ENCODE measurements at regions not wholly inside any gene's neighbourhood (a gene's known extent, or its start where the extent isn't known, plus 50 kb on each side); places are given as distances from the start of the nearest gene placed in this dataset.

- H3K36me3 Mint-ChIP-seq (ENCODE audit: low read depth, unreplicated experiment) = no peaks in the 10 kb centered on the region
- no peaks in the 10 kb centered on the region for H3K4me1 ChIP-seq (ENCODE audit: insufficient read depth, low read length)
- H3K27ac Mint-ChIP-seq (ENCODE audit: unreplicated experiment) = no peak overlapping the region
- FAIRE-seq (no peak), DNase-seq (ENCODE audit: low read depth) (no peak)
- H3K36me3 ChIP-seq (ENCODE audit: insufficient read depth, low read length) = no peaks in the 10 kb centered on the region
- peaks cover 3% of the 10 kb centered on the region for H3K9me3 Mint-ChIP-seq (ENCODE audit: unreplicated experiment)
- H3K4me1 Mint-ChIP-seq (ENCODE audit: low read depth, unreplicated experiment) = no peaks in the 10 kb centered on the region
- no peak overlapping the region for H3K4me3 Mint-ChIP-seq (ENCODE audit: unreplicated experiment)
- no peak overlapping the region for H3K4me3 ChIP-seq (ENCODE audit: insufficient read depth, low read depth, low read length)
- H2AFZ ChIP-seq (ENCODE audit: low read depth, low read length) = no peak overlapping the region
- no peaks in the 10 kb centered on the region for H4K20me1 ChIP-seq (ENCODE audit: insufficient read depth, low read length)
- H3K27me3 Mint-ChIP-seq (ENCODE audit: low read depth, unreplicated experiment) = no peaks in the 10 kb centered on the region
- H3K9me3 ChIP-seq (ENCODE audit: insufficient read depth, low read depth, low read length) = no peaks in the 10 kb centered on the region
- H3K9ac ChIP-seq (ENCODE audit: low read length) = no peak overlapping the region
- H3K27me3 ChIP-seq (ENCODE audit: insufficient read depth, low read length) = no peaks in the 10 kb centered on the region
- H3K79me2 ChIP-seq (ENCODE audit: insufficient read depth, low read length) = no peaks in the 10 kb centered on the region
- no peak overlapping the region for H3K4me2 ChIP-seq (ENCODE audit: low read length)
- H3K27ac ChIP-seq (ENCODE audit: low read depth, low read length) = no peak overlapping the region
- TF ChIP-seq EZH2 (IDR thresholded peaks at IDR 0.05; ENCODE audit: insufficient read depth, low read length) = no peak
- TF ChIP-seq, protein P1, sequence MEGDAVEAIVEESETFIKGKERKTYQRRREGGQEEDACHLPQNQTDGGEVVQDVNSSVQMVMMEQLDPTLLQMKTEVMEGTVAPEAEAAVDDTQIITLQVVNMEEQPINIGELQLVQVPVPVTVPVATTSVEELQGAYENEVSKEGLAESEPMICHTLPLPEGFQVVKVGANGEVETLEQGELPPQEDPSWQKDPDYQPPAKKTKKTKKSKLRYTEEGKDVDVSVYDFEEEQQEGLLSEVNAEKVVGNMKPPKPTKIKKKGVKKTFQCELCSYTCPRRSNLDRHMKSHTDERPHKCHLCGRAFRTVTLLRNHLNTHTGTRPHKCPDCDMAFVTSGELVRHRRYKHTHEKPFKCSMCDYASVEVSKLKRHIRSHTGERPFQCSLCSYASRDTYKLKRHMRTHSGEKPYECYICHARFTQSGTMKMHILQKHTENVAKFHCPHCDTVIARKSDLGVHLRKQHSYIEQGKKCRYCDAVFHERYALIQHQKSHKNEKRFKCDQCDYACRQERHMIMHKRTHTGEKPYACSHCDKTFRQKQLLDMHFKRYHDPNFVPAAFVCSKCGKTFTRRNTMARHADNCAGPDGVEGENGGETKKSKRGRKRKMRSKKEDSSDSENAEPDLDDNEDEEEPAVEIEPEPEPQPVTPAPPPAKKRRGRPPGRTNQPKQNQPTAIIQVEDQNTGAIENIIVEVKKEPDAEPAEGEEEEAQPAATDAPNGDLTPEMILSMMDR (IDR thresholded peaks at IDR 0.05; ENCODE audit: insufficient read depth, low read depth, low read length) = no peak
These were observed 59.0 kb upstream of the AGTR2 start for GRCh38 chrX:116111497-116111896.

- Histone ChIP-seq H3K4me3 (ENCODE audit: insufficient read depth, low read depth, low read length) (no peak overlapping the region), H2AFZ (ENCODE audit: low read depth, low read length) (no peak overlapping the region), H3K9me3 (ENCODE audit: insufficient read depth, low read depth, low read length) (no peaks in the 10 kb centered on the region), H3K9ac (ENCODE audit: low read length) (no peak overlapping the region), H3K4me1 (ENCODE audit: insufficient read depth, low read length) (no peaks in the 10 kb centered on the region), H3K27ac (ENCODE audit: low read depth, low read length) (no peak overlapping the region), H3K27me3 (ENCODE audit: insufficient read depth, low read length) (no peaks in the 10 kb centered on the region), H3K4me2 (ENCODE audit: low read length) (no peak overlapping the region), H3K79me2 (ENCODE audit: insufficient read depth, low read length) (no peaks in the 10 kb centered on the region), H3K36me3 (ENCODE audit: insufficient read depth, low read length) (no peaks in the 10 kb centered on the region), H4K20me1 (ENCODE audit: insufficient read depth, low read length) (no peaks in the 10 kb centered on the region)
- Mint-ChIP-seq H3K4me1 (ENCODE audit: low read depth, unreplicated experiment) (no peaks in the 10 kb centered on the region), H3K4me3 (ENCODE audit: unreplicated experiment) (no peak overlapping the region), H3K9me3 (ENCODE audit: unreplicated experiment) (peaks cover 3% of the 10 kb centered on the region), H3K36me3 (ENCODE audit: low read depth, unreplicated experiment) (no peaks in the 10 kb centered on the region), H3K27ac (ENCODE audit: unreplicated experiment) (no peak overlapping the region), H3K27me3 (ENCODE audit: low read depth, unreplicated experiment) (no peaks in the 10 kb centered on the region)
- DNase-seq (ENCODE audit: low read depth) (no peak), FAIRE-seq (no peak)
- TF ChIP-seq, protein P1 (IDR thresholded peaks at IDR 0.05; ENCODE audit: insufficient read depth, low read depth, low read length) = no peak
- TF ChIP-seq EZH2 (IDR thresholded peaks at IDR 0.05; ENCODE audit: insufficient read depth, low read length) = no peak
These were observed 58.5 kb upstream of the AGTR2 start for GRCh38 chrX:116111934-116112595.

- Histone ChIP-seq H3K79me2 (ENCODE audit: insufficient read depth, low read length) (no peaks in the 10 kb centered on the region), H4K20me1 (ENCODE audit: insufficient read depth, low read length) (no peaks in the 10 kb centered on the region), H3K4me3 (ENCODE audit: insufficient read depth, low read depth, low read length) (no peak overlapping the region), H2AFZ (ENCODE audit: low read depth, low read length) (no peak overlapping the region), H3K9me3 (ENCODE audit: insufficient read depth, low read depth, low read length) (no peaks in the 10 kb centered on the region), H3K9ac (ENCODE audit: low read length) (no peak overlapping the region), H3K4me2 (ENCODE audit: low read length) (no peak overlapping the region), H3K36me3 (ENCODE audit: insufficient read depth, low read length) (no peaks in the 10 kb centered on the region), H3K27me3 (ENCODE audit: insufficient read depth, low read length) (no peaks in the 10 kb centered on the region), H3K4me1 (ENCODE audit: insufficient read depth, low read length) (no peaks in the 10 kb centered on the region), H3K27ac (ENCODE audit: low read depth, low read length) (no peak overlapping the region)
- H3K36me3 Mint-ChIP-seq (ENCODE audit: low read depth, unreplicated experiment) = no peaks in the 10 kb centered on the region
- H3K4me1 Mint-ChIP-seq (ENCODE audit: low read depth, unreplicated experiment) = no peaks in the 10 kb centered on the region
- no peak overlapping the region for H3K4me3 Mint-ChIP-seq (ENCODE audit: unreplicated experiment)
- peaks cover 3% of the 10 kb centered on the region for H3K9me3 Mint-ChIP-seq (ENCODE audit: unreplicated experiment)
- no peak for TF ChIP-seq EZH2 (IDR thresholded peaks at IDR 0.05; ENCODE audit: insufficient read depth, low read length)
- TF ChIP-seq, protein P1 (IDR thresholded peaks at IDR 0.05; ENCODE audit: insufficient read depth, low read depth, low read length) = no peak
- DNase-seq (ENCODE audit: low read depth) = no peak
- FAIRE-seq = peak; percentile 83
- H3K27ac Mint-ChIP-seq (ENCODE audit: unreplicated experiment) = no peak overlapping the region
- H3K27me3 Mint-ChIP-seq (ENCODE audit: low read depth, unreplicated experiment) = no peaks in the 10 kb centered on the region
These were observed 55.5 kb upstream of the AGTR2 start for GRCh38 chrX:116114999-116115398.

Data from astrocyte (in vitro differentiated cells and primary cell).